GM19238 (cell line): ENCODE measurements at regions not wholly inside any gene's neighbourhood (a gene's known extent, or its start where the extent isn't known, plus 50 kb on each side); places are given as distances from the start of the nearest gene placed in this dataset.

Experiments
- DNase-seq: peaks from one replicate; pipeline ENCODE4 v3.0.0; 2011; ENCODE audit warnings: low spot score; ENCODE audit not compliant: insufficient read length

DNA sequence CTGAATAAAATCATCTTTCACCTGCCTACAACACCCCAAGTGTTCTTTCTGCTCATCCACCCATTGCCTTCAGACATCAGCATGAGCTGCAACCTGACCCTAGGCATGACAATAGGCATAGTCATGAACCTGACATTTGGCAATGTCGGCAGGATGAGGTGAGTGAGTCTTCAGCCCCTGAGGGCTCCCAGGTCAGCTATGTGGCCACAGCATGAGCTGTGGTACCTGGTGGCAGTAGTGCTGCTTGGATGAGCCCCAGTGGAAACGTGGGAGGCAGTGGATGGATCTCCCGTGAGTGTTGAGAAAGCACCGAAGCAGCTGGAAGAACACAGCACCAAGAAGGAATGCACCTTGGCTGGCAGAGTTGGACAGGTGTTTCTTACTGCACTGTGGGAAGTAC, 334.8 kb upstream of the FAR2 start:
- DNase-seq: no peak

DNA sequence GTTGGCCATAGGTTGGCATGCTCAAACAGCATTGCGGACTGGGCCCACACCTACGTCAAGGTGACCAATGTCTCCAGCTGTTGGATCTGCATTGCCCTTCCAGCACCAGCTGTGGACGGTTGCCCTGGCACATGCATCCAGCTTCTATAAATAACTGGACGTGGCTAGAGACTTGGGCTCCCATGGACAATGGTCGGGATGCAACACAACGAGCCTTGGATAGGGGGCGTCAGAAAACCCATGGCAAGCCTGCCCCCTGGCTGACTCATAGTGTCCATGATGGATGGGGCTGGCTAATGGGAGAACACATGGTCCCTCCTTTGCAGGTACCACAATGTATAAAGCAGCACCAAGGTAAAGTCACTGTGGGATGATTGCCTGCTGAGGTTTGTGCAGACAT, 331.6 kb upstream of the FAR2 start:
- no peak for DNase-seq

DNA sequence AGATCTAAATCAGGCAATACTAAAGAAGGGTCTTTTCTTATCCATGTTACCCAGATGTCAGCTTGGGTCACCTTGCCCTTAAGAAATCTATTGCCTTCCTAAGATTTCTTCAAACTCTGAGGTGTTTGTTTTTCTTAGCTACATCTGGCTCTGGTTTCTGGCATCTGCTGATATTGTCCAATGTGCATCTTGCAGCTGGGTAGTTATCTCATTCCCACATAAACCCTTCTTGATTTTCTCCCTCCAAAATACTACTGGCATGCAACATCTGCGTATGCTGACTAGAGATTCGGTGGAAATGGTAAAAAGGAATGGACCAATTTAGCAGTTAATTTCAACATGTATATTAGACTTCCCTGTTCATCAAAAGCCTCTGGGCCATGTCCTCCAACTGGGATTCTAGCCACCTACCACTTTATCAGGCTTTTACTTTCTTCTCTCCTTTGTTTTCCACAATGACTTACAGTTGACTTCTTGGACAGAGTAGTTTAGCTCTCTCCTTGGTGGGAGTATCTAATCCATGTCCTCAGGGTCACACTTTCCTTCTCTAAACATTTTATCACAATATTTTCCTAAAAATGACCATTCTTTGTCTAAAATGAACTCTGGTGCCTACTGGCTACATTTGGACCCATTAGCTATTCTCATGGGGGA, 324.8 kb upstream of the FAR2 start:
- no peak for DNase-seq

DNA sequence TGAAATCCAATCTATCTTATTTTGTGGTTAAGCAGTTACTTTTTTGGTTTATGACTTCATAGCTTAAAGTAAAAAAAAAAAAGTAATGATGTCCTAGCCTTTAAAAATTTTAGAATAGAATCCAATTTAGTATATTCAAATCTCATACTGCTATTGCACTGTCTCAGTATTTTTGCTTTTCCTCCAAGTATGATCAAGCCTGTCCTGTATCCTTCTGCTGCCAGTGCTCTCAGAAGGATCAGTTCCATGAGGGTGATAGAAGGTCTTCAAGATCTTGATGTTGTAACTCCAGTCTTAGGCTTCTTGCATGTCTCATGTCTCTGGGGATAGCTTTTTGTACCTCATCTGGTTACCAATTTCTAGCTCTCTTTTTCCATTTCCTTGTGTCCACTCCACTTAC, 324.2 kb upstream of the FAR2 start:
- DNase-seq: no peak

DNA sequence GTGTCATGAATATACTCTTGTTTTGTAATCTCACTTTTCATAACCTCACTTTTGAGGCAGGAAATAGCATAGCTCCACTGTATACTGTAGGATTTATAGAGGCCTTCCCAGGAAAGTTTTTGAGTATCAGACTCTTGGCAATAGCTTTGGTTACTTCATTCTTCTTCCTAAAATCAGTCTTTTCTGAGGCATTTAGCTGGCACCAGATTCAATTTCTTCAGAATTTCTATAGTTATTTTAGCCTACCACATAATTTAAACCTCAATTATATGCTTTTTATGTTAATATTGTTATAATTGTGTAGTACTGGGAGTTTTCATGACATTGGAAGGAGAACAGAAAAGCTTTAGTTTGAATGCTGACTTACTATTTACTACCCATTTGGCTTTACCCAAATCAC, 322.3 kb upstream of the FAR2 start:
- DNase-seq: no peak

GRCh38 chr12:28827861-28828260, 321.2 kb upstream of the FAR2 start:
- DNase-seq: no peak

GRCh38 chr12:28828318-28828717, 320.8 kb upstream of the FAR2 start:
- no peak for DNase-seq

DNA sequence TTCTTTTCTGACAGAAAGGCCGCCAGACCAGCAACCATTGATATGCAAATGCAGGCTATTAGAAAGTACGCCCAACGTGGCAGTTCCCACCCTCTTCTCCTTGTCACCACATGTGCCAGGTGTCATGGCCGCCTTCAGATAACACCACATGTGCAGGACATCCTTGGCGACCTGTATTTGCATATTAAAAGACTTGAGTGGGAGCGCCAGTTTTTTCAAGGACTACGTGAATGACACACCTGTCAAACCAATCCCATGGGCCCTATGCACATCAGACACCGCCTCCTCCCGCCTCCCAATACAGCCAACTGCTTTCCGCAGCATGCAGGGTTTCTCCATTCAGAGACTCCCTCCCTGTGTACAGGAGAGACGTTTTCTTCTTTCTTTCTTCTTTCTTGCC, 318.6 kb upstream of the FAR2 start:
- DNase-seq: no peak

DNA sequence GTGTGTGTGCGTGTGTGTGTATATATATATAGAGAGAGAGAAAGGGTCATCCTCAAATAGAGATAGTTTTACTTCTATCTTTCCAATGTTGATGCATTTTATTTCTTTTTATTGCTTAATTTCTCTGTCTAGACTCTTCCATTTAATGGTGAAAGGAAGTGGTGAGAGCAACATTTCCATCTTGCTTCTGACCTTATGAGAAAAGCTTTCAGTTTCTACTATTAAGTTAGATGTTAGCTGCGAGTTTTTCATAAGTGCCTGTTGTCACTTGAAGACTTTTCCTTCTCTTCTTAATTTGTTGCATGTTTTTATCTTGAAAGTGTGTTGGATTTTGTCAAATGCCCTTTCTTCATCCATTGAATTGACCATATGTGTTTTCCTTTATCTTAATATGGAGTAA, 304.4 kb upstream of the FAR2 start:
- DNase-seq: no peak

- no peak for DNase-seq
Observed at GRCh38 chr12:28851781-28852180, 297.3 kb upstream of the FAR2 start.

DNA sequence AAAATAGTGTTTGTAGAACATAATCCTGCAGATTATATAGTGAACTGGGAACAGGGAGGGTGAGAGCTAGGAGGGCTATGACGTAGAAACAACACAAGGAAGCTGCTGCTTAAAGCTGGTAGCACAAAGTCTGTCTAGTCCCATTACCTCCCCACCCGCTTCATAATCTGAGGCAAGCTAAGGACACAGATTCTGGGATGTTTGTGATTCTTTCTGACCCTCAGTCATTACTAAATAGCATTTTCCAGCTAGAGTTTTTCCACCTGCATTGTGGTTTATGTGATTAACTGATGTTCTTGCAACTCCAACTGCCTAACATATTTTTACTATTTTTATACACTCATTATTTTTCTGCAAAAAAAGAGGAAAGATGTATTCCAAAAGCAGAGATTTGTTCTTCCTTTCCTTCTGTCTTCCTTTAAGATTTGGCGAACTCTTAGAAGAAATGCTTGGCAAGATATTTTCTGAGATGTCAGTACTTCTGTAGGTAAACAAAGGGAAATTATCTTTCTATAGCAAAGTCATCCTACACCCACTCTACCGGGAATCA, 293.2 kb upstream of the FAR2 start:
- no peak for DNase-seq

DNA sequence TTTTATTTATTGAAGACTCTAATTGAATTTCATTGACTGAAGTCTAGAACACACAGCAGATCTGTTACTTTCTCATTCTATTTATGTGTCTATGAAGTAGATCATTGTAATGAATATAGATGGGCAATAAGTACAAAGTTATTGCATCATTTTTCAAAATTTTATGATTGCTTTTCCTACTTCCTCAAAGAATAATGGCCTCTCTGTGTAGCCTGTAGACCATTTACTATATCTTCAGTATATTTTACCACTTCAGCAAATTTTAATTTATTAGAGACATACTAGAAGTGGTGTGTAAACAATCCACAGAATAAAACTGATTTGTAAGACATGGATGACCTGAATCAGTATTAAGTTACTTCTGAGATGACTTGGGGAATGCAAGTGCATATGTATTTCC, 291.7 kb upstream of the FAR2 start:
- DNase-seq: no peak

- DNase-seq: no peak
Observed at GRCh38 chr12:28859551-28859950, 289.5 kb upstream of the FAR2 start.

DNA sequence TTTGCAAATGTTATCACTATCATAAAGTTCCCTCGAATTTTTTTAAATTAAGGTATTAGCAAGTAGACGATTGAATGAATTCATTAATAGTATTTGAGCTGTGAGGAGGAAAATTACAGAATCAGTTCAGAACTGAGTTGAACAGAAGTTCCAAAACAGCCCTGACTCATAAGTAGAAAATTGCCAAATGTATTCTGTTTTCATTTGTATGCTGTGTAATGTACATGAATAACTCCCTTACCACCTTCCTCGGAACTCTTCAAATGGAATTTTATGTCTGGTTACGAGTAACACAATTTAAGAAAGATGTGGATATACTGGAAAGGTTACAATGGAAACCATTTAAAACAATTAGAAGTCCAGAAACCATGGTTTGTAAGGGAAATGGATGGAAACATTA, 283.3 kb upstream of the FAR2 start:
- no peak for DNase-seq

DNA sequence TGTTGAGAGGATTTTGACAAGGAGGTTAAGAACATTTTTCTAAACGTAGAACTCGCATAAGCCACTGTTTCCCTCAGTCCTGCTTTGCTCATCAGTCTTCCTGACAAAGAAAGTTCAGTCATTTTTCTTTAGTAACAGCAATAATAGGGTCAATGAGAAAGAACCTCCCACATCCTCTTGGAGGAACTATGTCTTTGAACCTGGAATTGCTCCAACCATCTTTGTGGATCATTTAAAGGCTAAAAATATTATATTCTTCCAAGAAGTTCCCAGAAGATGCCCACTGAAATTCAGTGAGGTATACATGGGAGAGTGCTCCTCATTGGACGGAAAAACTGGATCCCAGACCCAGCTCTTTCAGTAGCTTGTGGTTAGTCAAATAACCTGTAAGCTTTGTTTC, 282.8 kb upstream of the FAR2 start:
- DNase-seq: no peak

DNA sequence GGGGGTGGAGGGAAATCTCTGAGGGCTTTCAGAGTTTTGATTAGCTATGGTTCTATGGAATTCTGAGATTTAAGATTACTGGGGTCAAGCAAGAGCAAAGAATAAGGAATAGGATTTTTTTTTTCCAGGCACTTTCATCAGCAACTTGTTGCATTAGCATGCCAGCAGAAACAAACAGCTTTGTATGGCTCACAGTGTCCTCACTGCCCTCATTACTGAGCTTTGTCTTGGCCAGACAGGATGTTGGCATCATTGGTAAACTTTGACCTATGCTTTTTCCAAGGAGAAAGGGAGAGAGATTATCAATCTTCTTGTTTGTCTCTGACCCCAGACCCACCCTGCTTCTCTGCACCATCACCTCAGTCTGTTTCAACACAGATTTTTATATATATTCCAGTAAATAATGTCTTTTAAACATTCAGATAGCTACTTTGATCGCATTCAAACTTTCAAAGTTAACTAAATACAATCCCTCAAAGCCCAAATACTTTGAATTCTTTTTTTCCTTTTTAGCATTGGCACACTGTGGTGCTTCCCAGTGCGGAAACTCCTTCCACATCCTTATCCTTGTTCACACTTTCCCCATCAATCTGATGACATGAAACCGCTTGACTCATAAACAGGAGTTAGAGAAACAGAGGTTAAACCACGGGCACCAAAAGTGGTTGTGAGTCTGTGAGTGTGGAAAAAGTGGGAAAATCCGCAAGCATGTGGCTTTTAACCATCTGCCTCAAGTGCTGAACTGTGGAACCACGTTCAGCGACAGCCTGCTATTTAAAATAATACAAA, 282.2 kb upstream of the FAR2 start:
- DNase-seq: no peak

DNA sequence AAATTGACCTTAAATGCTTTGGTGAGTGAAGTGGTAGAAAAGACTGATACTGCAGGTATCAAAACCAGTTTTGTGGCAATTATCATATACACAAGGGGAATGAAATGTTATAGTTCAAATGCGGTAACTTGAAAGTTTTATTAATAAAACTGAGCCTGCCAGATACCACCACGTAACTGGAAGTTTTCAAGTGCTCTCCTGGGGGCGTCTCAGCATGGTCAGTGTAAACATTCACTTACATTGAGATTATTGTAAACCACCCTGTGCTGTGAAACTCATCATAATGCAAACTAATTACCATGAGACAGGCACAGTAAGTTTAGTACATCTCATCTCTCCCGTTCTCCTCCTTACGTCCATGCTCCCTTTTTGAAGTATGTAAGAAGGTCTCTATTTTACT, 280.7 kb upstream of the FAR2 start:
- DNase-seq: no peak

GRCh38 chr12:28869197-28869596, 279.9 kb upstream of the FAR2 start:
- no peak for DNase-seq

- DNase-seq: no peak
Observed at GRCh38 chr12:28870839-28871440, 278.1 kb upstream of the FAR2 start.

GRCh38 chr12:28872654-28873268, 276.3 kb upstream of the FAR2 start:
- DNase-seq: peak; percentile 19

GRCh38 chr12:28874758-28875157, 274.3 kb upstream of the FAR2 start:
- DNase-seq: no peak

DNA sequence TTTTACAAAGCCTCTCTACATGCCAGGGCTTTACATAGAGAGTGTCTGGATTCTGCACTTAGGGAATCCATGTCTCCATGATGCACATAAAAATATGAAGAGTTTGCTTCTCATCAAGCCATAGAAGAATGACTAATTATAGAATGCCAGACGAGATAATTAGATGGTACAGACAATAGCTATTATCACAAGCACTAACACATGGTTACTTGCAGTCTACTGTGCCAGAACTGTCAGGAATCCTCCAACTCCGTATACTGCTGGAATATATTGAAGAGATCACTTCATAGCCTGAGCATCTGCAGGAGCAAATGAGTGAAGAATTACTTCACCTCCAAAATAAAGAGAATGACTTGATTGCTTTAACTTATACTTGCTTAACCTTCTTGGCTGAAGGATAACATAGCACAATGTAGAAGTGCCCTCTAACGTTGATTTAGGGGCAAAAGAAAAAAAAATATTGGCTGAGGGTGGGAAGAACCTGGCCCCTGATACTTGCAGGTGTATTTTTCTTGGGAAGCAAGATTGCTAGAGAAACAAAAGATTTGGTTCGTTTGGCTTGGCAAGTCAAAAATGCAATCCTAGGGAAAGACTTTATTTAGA, 272.8 kb upstream of the FAR2 start:
- no peak for DNase-seq
